GM19328 (cell line): ENCODE measurements at regions not wholly inside any gene's neighbourhood (a gene's known extent, or its start where the extent isn't known, plus 50 kb on each side); places are given as distances from the start of the nearest gene placed in this dataset.
A peak's percentile ranks its signal among the peaks of the same experiment; 100 is the strongest.
"Not testable (repeated sequence)": the region's sequence is repeated elsewhere in the genome, so short reads cannot be mapped to it uniquely, and the experiment has no call there.

Experiments
- ATAC-seq: cut with Tn5 transposase; IDR thresholded peaks from one replicate; pipeline ENCODE4 v1.9.1; 2021; ENCODE audit warnings: mild to moderate bottlenecking, moderate library complexity; ENCODE audit not compliant: unreplicated experiment

DNA sequence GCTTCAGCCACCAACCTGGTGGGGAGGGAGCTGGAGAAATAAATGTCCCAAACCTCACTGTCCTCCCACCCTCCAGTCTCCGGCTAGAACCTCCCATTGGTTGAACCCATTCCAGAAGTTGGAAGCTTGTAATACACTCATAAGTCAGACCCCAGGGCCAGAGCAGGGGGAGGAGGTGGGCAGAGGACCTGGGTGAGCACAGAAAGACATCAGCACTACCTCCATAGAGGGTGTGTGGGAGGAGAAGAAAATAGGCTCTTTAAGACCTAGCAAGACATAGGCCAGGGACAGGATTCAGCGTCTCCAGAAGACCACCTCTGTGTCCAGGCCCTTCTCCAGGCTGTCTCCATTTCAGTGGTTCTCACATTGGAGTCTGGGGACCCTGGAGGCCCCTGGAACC, 73.3 kb upstream of the TOP1 start:
- no peak for ATAC-seq

GRCh38 chr20:40955826-40956225, 72.8 kb upstream of the TOP1 start:
- ATAC-seq = not testable (repeated sequence)

- ATAC-seq = no peak
Measured at GRCh38 chr20:40956542-40957264, 71.9 kb upstream of the TOP1 start.

GRCh38 chr20:40957265-40957760, 71.3 kb upstream of the TOP1 start:
- ATAC-seq = no peak

- ATAC-seq = no peak
Measured at GRCh38 chr20:40958598-40958997, 70.0 kb upstream of the TOP1 start.

GRCh38 chr20:40959325-40960092, 69.1 kb upstream of the TOP1 start:
- ATAC-seq = no peak

DNA sequence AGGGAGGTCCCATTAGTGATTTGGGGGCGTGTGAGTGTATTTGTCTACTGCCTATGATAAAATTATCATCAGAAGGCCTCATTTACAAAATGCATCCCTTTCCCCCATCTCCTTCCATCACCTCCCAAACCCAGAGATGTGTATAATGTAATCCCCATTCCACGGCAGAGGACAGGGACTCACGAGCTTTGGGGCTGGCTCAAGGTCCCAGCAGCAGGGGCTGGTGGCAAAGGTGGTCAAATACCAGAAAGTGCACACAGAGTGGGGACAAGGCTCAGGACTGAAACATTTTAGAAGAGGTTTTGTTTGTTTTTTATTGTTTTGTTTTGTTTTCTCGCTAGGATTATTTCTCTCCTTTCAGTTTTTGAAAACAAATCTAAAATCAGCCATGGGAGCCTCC, 68.5 kb upstream of the TOP1 start:
- no peak for ATAC-seq

- ATAC-seq = no peak
Measured at GRCh38 chr20:40960521-40960956, 68.1 kb upstream of the TOP1 start.

GRCh38 chr20:40961176-40961575, 67.4 kb upstream of the TOP1 start:
- no peak for ATAC-seq

GRCh38 chr20:40961686-40962640, 66.7 kb upstream of the TOP1 start:
- no peak for ATAC-seq

DNA sequence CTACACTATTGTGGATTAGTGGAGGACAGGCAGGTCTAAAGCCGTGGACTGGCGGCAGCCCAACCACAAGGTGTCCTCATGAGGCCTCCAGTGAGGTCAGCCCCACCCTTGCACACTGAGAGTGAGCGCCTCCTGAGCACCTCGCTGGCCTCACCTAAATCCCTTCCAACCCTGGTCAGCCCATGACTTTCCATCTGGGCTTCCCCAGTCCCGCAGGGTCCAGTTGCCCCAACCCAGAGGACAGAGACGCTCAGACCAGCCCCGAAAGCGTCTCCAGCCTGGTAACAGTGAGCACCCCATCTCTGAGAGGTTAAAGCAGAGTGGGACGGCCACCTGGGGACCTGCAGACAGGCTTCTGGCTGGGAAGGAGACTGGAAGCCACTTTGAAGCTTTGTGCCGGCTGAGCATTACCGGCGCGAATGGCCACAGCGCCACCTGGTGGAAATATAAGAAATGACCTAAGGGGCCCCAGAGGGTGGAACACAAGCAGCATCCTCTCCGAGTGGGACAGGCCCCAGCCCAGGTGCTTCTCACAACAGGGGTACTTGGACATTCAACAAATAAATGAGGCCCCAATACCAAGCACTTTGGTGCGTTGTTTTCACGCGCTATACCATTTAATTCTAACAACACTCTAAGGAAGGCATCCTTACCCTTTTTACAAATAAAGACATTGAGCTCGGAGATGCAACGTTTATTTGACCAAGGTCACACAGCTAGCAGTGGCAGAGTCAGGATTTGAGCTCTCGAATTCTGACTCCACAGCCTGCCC, 65.7 kb upstream of the TOP1 start:
- no peak for ATAC-seq

DNA sequence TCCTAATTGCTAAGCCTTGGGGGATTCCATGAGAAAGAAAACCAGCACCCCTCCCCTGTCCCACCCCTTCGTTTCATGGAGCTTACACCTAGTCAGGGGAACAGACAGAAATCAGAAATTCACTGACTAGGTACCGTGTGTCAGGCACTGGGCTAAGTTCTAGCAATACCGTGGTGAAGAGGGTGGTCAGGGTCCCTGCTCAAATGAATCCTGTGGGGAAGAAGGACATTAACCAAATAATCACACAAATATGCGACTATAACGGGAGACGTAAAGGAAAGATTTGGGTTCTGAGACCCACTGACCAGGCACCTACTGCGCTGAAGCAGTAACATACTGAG, 65.1 kb upstream of the TOP1 start:
- ATAC-seq = no peak

DNA sequence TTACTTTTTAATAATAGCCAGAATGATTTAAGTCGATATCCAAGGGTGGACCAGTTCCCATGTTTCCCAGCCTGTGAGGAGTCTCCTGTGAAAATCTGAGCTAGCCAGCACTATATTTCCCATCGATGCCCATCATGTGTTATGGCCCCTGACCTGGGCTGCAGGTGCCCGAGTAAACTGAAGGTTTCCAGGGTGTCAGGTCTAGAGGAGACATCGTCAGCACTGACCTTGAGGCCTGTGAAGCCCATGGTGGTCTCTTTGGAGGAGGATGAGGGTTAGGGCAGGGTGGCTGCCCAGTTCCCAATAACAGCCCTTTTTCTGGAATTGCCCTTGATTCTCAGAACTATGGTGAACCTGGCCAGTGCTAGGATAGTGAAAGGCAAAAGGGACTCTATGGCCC, 63.0 kb upstream of the TOP1 start:
- no peak for ATAC-seq

- no peak for ATAC-seq
Measured at GRCh38 chr20:40966103-40966502, 62.5 kb upstream of the TOP1 start.

DNA sequence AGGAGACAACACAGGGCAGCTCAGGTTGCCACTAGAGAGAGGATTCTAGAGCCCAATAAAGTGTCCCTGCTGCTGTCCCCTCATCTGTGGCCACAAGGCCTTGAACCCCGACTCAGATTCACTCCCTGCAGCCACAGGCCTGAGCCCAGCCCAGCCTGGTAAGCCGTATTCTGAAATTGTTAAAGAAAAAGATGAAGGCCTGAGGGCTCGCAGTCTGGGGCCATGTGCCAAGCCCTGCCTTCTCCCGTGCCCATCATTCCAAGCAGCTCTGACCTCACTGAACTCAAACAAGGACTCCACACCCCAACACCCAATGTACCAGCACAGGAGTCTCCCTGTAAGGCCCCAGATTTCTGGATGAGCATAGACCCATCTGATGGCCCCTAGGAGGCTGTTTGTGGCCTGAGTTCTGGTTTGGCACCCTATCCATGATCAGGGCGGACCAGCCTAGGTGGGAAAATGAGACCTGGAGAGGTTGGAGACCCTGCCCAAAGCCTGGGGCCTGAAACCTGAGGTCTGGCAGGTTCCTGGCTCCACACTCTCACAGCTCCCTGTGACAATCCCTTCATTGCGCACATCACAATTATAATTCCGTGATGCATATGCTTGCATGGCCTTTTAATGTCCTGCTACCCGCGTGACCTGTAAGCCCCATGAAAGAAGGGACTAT, 62.0 kb upstream of the TOP1 start:
- no peak for ATAC-seq

GRCh38 chr20:40967700-40968099, 60.9 kb upstream of the TOP1 start:
- no peak for ATAC-seq

- peak; percentile 58 for ATAC-seq
Measured at GRCh38 chr20:40968816-40969562, 59.6 kb upstream of the TOP1 start.

- ATAC-seq = no peak
Measured at GRCh38 chr20:40970218-40970617, 58.4 kb upstream of the TOP1 start.

DNA sequence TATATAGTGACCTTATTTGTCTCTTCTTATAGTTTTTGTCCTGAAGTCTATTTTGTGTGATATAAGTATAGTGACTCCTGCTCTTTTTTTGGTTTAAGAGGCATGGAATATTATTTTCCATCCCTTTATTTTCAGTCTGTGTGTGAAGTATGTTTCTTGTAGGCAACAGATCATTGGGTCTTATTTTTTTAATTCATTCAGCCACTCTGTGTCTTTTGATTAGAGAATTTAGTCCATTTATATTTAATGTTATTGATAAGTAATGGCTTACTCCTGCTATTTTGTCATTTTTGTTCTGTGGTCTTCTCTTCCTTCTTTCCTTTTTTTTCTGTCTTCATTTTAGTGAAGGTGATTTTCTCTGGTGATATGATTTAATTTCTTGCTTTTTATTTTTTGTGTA, 51.4 kb upstream of the TOP1 start:
- ATAC-seq = no peak
